HepG2 (cell line): ENCODE measurements at regions not wholly inside any gene's neighbourhood (a gene's known extent, or its start where the extent isn't known, plus 50 kb on each side); places are given as distances from the start of the nearest gene placed in this dataset.

Experiments used
- ATAC-seq: fragments of 200-7000 bp; cut with Tn5 transposase; 3 replicates; pipeline ENCODE4 v1.9.1; 2020; ENCODE audit warnings: mild to moderate bottlenecking, moderate library complexity
- BruUV-seq: library from RNA; stranded (reverse); fragments of 400-500 nt; replicated peaks from 2 replicates; lab custom pipeline; 2021; lab: Mats Ljungman, UMichigan
- CTCF ChIA-PET: fragments of 300-600 bp; formaldehyde crosslinking; extraction: SDS; loops from one replicate; lab custom pipeline; 2021; ENCODE audit warnings: low total read pairs, inconsistent platforms, low intra/inter-chr PET ratio; lab: Yijun Ruan, JAX
- POLR2A ChIA-PET: fragments of 350-600 bp; sonication (Branson Sonifier 250); formaldehyde crosslinking; loops from one replicate; lab custom pipeline; 2020; ENCODE audit warnings: antibody characterized with exemption, inconsistent platforms; lab: Yijun Ruan, JAX
- DNase-seq: peaks from one replicate; pipeline ENCODE4 v3.0.0-alpha.2; 2015; ENCODE audit warnings: low spot score
- FAIRE-seq: peaks from 3 replicates; lab custom pipeline; 2011; peaks lifted over from hg19 to GRCh38; lab: Jason Lieb, UNC
- H2AFZ ChIP-seq: one replicate; pipeline ENCODE4 v1.6.1; 2011; ENCODE audit warnings: low read length, inconsistent platforms
- H3K27ac ChIP-seq: fragments of 300-600 bp; 3 replicates; pipeline ENCODE4 v1.8.0; 2011; ENCODE audit warnings: mixed run types, mild to moderate bottlenecking, mixed read lengths, low read length, inconsistent platforms; ENCODE audit not compliant: insufficient read depth; ENCODE audit errors: extremely low read length
- H3K27me3 ChIP-seq, 2 experiments: fragments of 200-600 bp in 1 of 2; 2 replicates in 1 of 2; 3 replicates in 1 of 2; pipeline versions ENCODE4 v1.6.0 to v1.8.0; 2011; ENCODE audit warnings: low read length in 2 of 2, mild to moderate bottlenecking in 2 of 2, moderate library complexity in 2 of 2, inconsistent platforms in 1 of 2; ENCODE audit not compliant: insufficient read depth in 2 of 2, control insufficient read depth in 1 of 2
- H3K36me3 ChIP-seq, 2 experiments: fragments of 200-600 bp in 1 of 2; replicated peaks in 1 of 2; 2 replicates in 1 of 2; 3 replicates in 1 of 2; pipeline versions ENCODE4 v1.5.1 to v1.8.0; 2011; ENCODE audit warnings: low read length in 2 of 2, inconsistent platforms in 1 of 2; ENCODE audit not compliant: insufficient read depth in 2 of 2, control insufficient read depth in 1 of 2
- H3K4me1 ChIP-seq: 2 replicates; pipeline ENCODE4 v1.5.1; 2012; ENCODE audit warnings: low read length, inconsistent platforms; ENCODE audit not compliant: insufficient read depth
- H3K4me2 ChIP-seq: 2 replicates; pipeline ENCODE4 v1.6.0; 2011; ENCODE audit warnings: low read depth, low read length, inconsistent platforms
- H3K4me3 ChIP-seq, 3 experiments: fragments of 200-600 bp in 1 of 3; sonication (generic), shearing (Covaris generic) in 1 of 3; replicated peaks in 1 of 3; 2 replicates each; pipeline ENCODE4 v1.5.1; 2011 to 2016; ENCODE audit warnings: low read length in 3 of 3, inconsistent platforms in 2 of 3, low read depth in 2 of 3, mild to moderate bottlenecking in 2 of 3, control low read depth in 1 of 3, mixed read lengths in 1 of 3; ENCODE audit not compliant: insufficient read depth in 1 of 3
- H3K79me2 ChIP-seq: one replicate; pipeline ENCODE4 v1.6.1; 2011; ENCODE audit warnings: low read length, inconsistent platforms; ENCODE audit not compliant: insufficient read depth
- H3K9ac ChIP-seq: 2 replicates; pipeline ENCODE4 v1.6.0; 2011; ENCODE audit warnings: mild to moderate bottlenecking, low read depth, low read length, inconsistent platforms; ENCODE audit not compliant: insufficient read depth
- H3K9me3 ChIP-seq: 2 replicates; pipeline ENCODE4 v1.5.1; 2012; ENCODE audit warnings: mild to moderate bottlenecking, low read length
- H4K20me1 ChIP-seq: 2 replicates; pipeline ENCODE4 v1.6.0; 2011; ENCODE audit warnings: inconsistent platforms, mild to moderate bottlenecking, low read length, moderate library complexity; ENCODE audit not compliant: insufficient read depth
- KAT8 ChIP-seq: IDR thresholded peaks from 2 replicates; pipeline ENCODE4 v1.6.1; 2016; ENCODE audit warnings: missing genetic modification reagents, missing compliant biosample characterization
- KLF9 ChIP-seq: IDR thresholded peaks from 2 replicates; pipeline ENCODE4 v1.6.1; 2016; ENCODE audit warnings: low read depth
- USF2 ChIP-seq, 2 experiments: sonication (generic) in 1 of 2; formaldehyde crosslinking in 1 of 2; IDR thresholded peaks; 2 replicates each; pipeline versions ENCODE4 v1.5.1 to v1.6.1; 2011 to 2020; ENCODE audit warnings: borderline replicate concordance in 1 of 2, low read depth in 1 of 2, low read length in 1 of 2, mild to moderate bottlenecking in 1 of 2, missing genetic modification reagents in 1 of 2, moderate library complexity in 1 of 2
- ZBTB40 ChIP-seq, 2 experiments: fragments of 450-650 bp in 1 of 2; sonication (generic) in 1 of 2; formaldehyde crosslinking in 1 of 2; IDR thresholded peaks; 2 replicates each; pipeline versions ENCODE4 v1.6.1 to v1.8.0; 2016 to 2022; ENCODE audit warnings: antibody characterized with exemption in 1 of 2, mild to moderate bottlenecking in 1 of 2, missing genetic modification reagents in 1 of 2
- ZBTB49 ChIP-seq: sonication (generic); formaldehyde crosslinking; IDR thresholded peaks from 2 replicates; pipeline ENCODE4 v1.4.0; 2020; ENCODE audit warnings: missing genetic modification reagents, borderline replicate concordance
- ZNF235 ChIP-seq: sonication (generic); formaldehyde crosslinking; IDR thresholded peaks from 2 replicates; pipeline ENCODE4 v1.8.1; 2023; ENCODE audit warnings: mild to moderate bottlenecking, missing genetic modification reagents, borderline replicate concordance
- ZNF337 ChIP-seq: sonication (generic); formaldehyde crosslinking; IDR thresholded peaks from 2 replicates; pipeline ENCODE4 v1.5.1; 2020; ENCODE audit warnings: missing genetic modification reagents, low read depth, mild to moderate bottlenecking, borderline replicate concordance
- ZNF501 ChIP-seq: sonication (generic); formaldehyde crosslinking; IDR thresholded peaks from 2 replicates; pipeline ENCODE4 v1.5.1; 2020; ENCODE audit warnings: mild to moderate bottlenecking, moderate library complexity, missing genetic modification reagents
- WGBS: methylation state at CpG from one replicate; pipeline ENCODE4 v1.1.6; 2017; ENCODE audit warnings: low lambda C conversion rate; 5-methylcytosine and 5-hydroxymethylcytosine counted together
- in situ Hi-C: cut with HindIII; loops from 2 replicates; pipeline ENCODE4 v1.10.0; 2017; ENCODE audit warnings: low pct_unique_long_range_greater_than_20kb; ENCODE audit not compliant: extremely low pct_ligation_motif_present
- intact Hi-C: fragments of 100-400 bp; cut with micrococcal nuclease; formaldehyde crosslinking; loops from one replicate; pipeline ENCODE4 v1.10.0; 2022; ENCODE audit not compliant: unreplicated experiment

GRCh38 chr20:50258790-50259483 is 68.3 kb downstream of the CEBPB start:
- H3K27ac ChIP-seq: no peak overlapping the region
- 11% methylated on average over 8 of the region's 8 CpGs for WGBS
- no peaks in the 10 kb centered on the region for H3K36me3 ChIP-seq
- ChIA-PET CTCF (no interaction called here), POLR2A (no interaction called here)
- DNase-seq: no peak
- no peak overlapping the region for H3K9ac ChIP-seq
- H3K4me3 ChIP-seq: peak overlapping the region in 1 of 3 experiments; percentile 47; a peak in 1 of 6 replicates
- no peaks in the 10 kb centered on the region for H4K20me1 ChIP-seq
- H3K4me2 ChIP-seq: peak overlapping the region; percentile 30
- ATAC-seq: peak; percentile 57
- H3K4me1 ChIP-seq: peaks cover 49% of the 10 kb centered on the region
- no peak for FAIRE-seq
- H2AFZ ChIP-seq: no peak overlapping the region
- no peaks in the 10 kb centered on the region for H3K9me3 ChIP-seq
- in situ Hi-C loops: no loop called here
- intact Hi-C loops: no loop called here
- no peaks in the 10 kb centered on the region for H3K79me2 ChIP-seq
- no TSS peak for BruUV-seq
- peaks cover 5 to 46% of the 10 kb centered on the region in 2 experiments; a peak in 4 of 5 replicates for H3K27me3 ChIP-seq
- no peak for TF ChIP-seq KAT8 (CRISPR knock-in tag)
- TF ChIP-seq ZBTB40 (IDR thresholded peaks at IDR 0.05): no peak
- peak; percentile 22; the same call in 1 of the 2 replicates for TF ChIP-seq ZBTB40 (CRISPR knock-in tag; IDR thresholded peaks at IDR 0.05)
- TF ChIP-seq ZNF337: peak; percentile 72; the same call in 1 of the 2 replicates
- TF ChIP-seq USF2 (IDR thresholded peaks at IDR 0.05; ENCODE audit: low read depth, low read length): no peak
- TF ChIP-seq USF2 (CRISPR knock-in tag; IDR thresholded peaks at IDR 0.05; ENCODE audit: borderline replicate concordance): no peak
- no peak for TF ChIP-seq ZNF501 (CRISPR knock-in tag)
- TF ChIP-seq ZBTB49 (CRISPR knock-in tag): no peak
- 0 out of 2 replicates have a peak, but pooled peaks have one; percentile 6 for TF ChIP-seq ZNF235 (CRISPR knock-in tag)
- no peak for TF ChIP-seq KLF9 (CRISPR knock-in tag)
